Neural crest cell (in vitro differentiated cells): ENCODE measurements at regions not wholly inside any gene's neighbourhood (a gene's known extent, or its start where the extent isn't known, plus 50 kb on each side); places are given as distances from the start of the nearest gene placed in this dataset.
"Not testable (repeated sequence)": the region's sequence is repeated elsewhere in the genome, so short reads cannot be mapped to it uniquely, and the experiment has no call there.

Source experiments
- DNase-seq: peaks from one replicate; pipeline ENCODE4 v3.0.0; 2021; ENCODE audit warnings: low read depth, mixed read lengths, low spot score
- H3K27ac Mint-ChIP-seq: one replicate; pipeline ENCODE4 v1.8.0; 2021; ENCODE audit warnings: mild to moderate bottlenecking, mixed read lengths; ENCODE audit not compliant: unreplicated experiment
- H3K27me3 Mint-ChIP-seq: 2 replicates; pipeline ENCODE4 v1.8.0; 2021; ENCODE audit warnings: low read depth, mild to moderate bottlenecking, mixed read lengths
- H3K36me3 Mint-ChIP-seq: 2 replicates; pipeline ENCODE4 v1.8.0; 2021; ENCODE audit warnings: low read depth, mild to moderate bottlenecking, mixed read lengths
- H3K4me1 Mint-ChIP-seq: 2 replicates; pipeline ENCODE4 v1.8.0; 2021; ENCODE audit warnings: mixed read lengths
- H3K4me3 Mint-ChIP-seq: one replicate; pipeline ENCODE4 v1.8.0; 2021; ENCODE audit warnings: mild to moderate bottlenecking, mixed read lengths
- H3K9me3 Mint-ChIP-seq: 2 replicates; pipeline ENCODE4 v1.8.0; 2021; ENCODE audit warnings: mixed read lengths
- CTCF ChIP-seq: fragments of 200-600 bp; sonication (generic); conservative IDR thresholded peaks from 2 replicates; pipeline ENCODE4 v1.5.0; 2021; ENCODE audit warnings: antibody characterized with exemption, mild to moderate bottlenecking

GRCh38 chr7:83849131-83849530, 200.2 kb upstream of the SEMA3E start:
- Mint-ChIP-seq H3K4me3 (no peak overlapping the region), H3K4me1 (peaks cover 11% of the 10 kb centered on the region), H3K36me3 (no peaks in the 10 kb centered on the region), H3K9me3 (peaks cover 12% of the 10 kb centered on the region), H3K27me3 (no peaks in the 10 kb centered on the region), H3K27ac (no peak overlapping the region)
- no peak for DNase-seq
- no peak for TF ChIP-seq CTCF

GRCh38 chr7:83842894-83843293, 194.0 kb upstream of the SEMA3E start:
- H3K27me3 Mint-ChIP-seq: no peaks in the 10 kb centered on the region
- H3K9me3 Mint-ChIP-seq: peaks cover 12% of the 10 kb centered on the region
- DNase-seq: no peak
- no peak overlapping the region for H3K27ac Mint-ChIP-seq
- no peak for TF ChIP-seq CTCF
- H3K36me3 Mint-ChIP-seq: no peaks in the 10 kb centered on the region
- no peak overlapping the region for H3K4me3 Mint-ChIP-seq
- H3K4me1 Mint-ChIP-seq: no peaks in the 10 kb centered on the region

GRCh38 chr7:83837683-83838082, 188.7 kb upstream of the SEMA3E start:
- DNase-seq: no peak
- H3K27ac Mint-ChIP-seq: no peak overlapping the region
- H3K27me3 Mint-ChIP-seq: no peaks in the 10 kb centered on the region
- TF ChIP-seq CTCF: no peak
- H3K36me3 Mint-ChIP-seq: no peaks in the 10 kb centered on the region
- H3K4me1 Mint-ChIP-seq: peaks cover 11% of the 10 kb centered on the region
- no peaks in the 10 kb centered on the region for H3K9me3 Mint-ChIP-seq
- H3K4me3 Mint-ChIP-seq: no peak overlapping the region

GRCh38 chr7:83836028-83836427, 187.1 kb upstream of the SEMA3E start:
- no peak for TF ChIP-seq CTCF
- Mint-ChIP-seq H3K9me3 (no peaks in the 10 kb centered on the region), H3K4me3 (no peak overlapping the region), H3K4me1 (peaks cover 11% of the 10 kb centered on the region), H3K27me3 (no peaks in the 10 kb centered on the region), H3K36me3 (no peaks in the 10 kb centered on the region), H3K27ac (no peak overlapping the region)
- no peak for DNase-seq

- no peaks in the 10 kb centered on the region for H3K27me3 Mint-ChIP-seq
- H3K27ac Mint-ChIP-seq: no peak overlapping the region
- no peaks in the 10 kb centered on the region for H3K36me3 Mint-ChIP-seq
- H3K4me1 Mint-ChIP-seq: peaks cover 11% of the 10 kb centered on the region
- no peak for DNase-seq
- H3K9me3 Mint-ChIP-seq: no peaks in the 10 kb centered on the region
- no peak overlapping the region for H3K4me3 Mint-ChIP-seq
- no peak for TF ChIP-seq CTCF
Measured at GRCh38 chr7:83835424-83835823, 186.5 kb upstream of the SEMA3E start.

GRCh38 chr7:83833721-83834120, 184.8 kb upstream of the SEMA3E start:
- not testable (repeated sequence) for DNase-seq, H3K36me3 Mint-ChIP-seq, H3K27me3 Mint-ChIP-seq, H3K27ac Mint-ChIP-seq, H3K9me3 Mint-ChIP-seq, H3K4me3 Mint-ChIP-seq
- H3K4me1 Mint-ChIP-seq: peaks cover 11% of the 10 kb centered on the region
